BLaER1 (cell line): ENCODE measurements at regions not wholly inside any gene's neighbourhood (a gene's known extent, or its start where the extent isn't known, plus 50 kb on each side); places are given as distances from the start of the nearest gene placed in this dataset.

Experiments
- H3K27ac ChIP-seq: shearing (Covaris generic); formaldehyde crosslinking; 2 replicates; pipeline ENCODE4 v1.8.1; 2022
- H3K27me3 ChIP-seq: shearing (Covaris generic); formaldehyde crosslinking; 2 replicates; pipeline ENCODE4 v1.8.1; 2022
- H3K36me3 ChIP-seq: shearing (Covaris generic); formaldehyde crosslinking; 2 replicates; pipeline ENCODE4 v1.8.1; 2022
- H3K4me1 ChIP-seq: shearing (Covaris generic); formaldehyde crosslinking; 2 replicates; pipeline ENCODE4 v1.8.1; 2022
- H3K4me2 ChIP-seq: shearing (Covaris generic); formaldehyde crosslinking; 2 replicates; pipeline ENCODE4 v1.8.1; 2022
- H3K4me3 ChIP-seq: shearing (Covaris generic); formaldehyde crosslinking; 2 replicates; pipeline ENCODE4 v1.8.1; 2022
- H3K9ac ChIP-seq: shearing (Covaris generic); formaldehyde crosslinking; 2 replicates; pipeline ENCODE4 v1.8.1; 2022
- H3K9me3 ChIP-seq: shearing (Covaris generic); formaldehyde crosslinking; 2 replicates; pipeline ENCODE4 v1.8.1; 2022
- H4K20me1 ChIP-seq: shearing (Covaris generic); formaldehyde crosslinking; 2 replicates; pipeline ENCODE4 v1.8.1; 2022
- Cebpa-rat ChIP-seq: shearing (Covaris generic); IDR thresholded peaks from 2 replicates; pipeline ENCODE4 v1.8.1; 2022

DNA sequence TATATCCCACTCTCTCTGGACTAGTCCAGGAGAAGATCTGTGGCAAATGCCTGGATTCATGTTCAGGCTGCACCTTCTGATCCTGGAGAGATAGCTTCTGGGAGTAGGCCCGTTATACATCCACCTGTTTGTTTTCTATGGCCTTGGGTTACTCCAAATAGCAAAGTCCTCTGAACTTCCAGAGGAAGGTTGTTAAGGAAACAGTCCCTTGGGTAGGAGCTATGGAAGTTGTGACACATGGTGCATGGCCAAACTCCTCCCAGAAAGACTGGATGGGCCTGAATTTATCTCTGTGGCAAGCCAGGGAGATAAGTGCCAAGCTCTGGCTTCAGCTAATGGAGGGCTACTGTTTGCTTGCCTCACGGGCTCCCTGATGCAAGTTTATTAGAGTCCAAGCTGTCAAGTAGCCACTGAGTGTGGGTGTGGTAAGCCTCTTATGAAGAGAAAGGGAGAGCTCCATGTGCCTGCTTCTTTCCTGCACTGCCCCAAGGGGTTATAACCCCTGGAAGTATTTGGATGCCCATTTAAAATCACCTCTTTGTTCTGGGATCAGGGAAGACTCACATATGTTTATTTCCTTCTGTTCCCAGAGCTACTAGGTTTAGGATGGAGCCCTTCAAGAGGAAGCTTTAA, 328.7 kb upstream of the ATP11B start:
- Histone ChIP-seq H3K27ac (no peak overlapping the region), H4K20me1 (no peaks in the 10 kb centered on the region), H3K9me3 (peaks cover 17% of the 10 kb centered on the region), H3K4me3 (no peak overlapping the region), H3K9ac (no peak overlapping the region), H3K4me2 (no peak overlapping the region), H3K4me1 (peaks cover 18% of the 10 kb centered on the region), H3K27me3 (no peaks in the 10 kb centered on the region), H3K36me3 (no peaks in the 10 kb centered on the region)
- no peak for TF ChIP-seq Cebpa-rat

DNA sequence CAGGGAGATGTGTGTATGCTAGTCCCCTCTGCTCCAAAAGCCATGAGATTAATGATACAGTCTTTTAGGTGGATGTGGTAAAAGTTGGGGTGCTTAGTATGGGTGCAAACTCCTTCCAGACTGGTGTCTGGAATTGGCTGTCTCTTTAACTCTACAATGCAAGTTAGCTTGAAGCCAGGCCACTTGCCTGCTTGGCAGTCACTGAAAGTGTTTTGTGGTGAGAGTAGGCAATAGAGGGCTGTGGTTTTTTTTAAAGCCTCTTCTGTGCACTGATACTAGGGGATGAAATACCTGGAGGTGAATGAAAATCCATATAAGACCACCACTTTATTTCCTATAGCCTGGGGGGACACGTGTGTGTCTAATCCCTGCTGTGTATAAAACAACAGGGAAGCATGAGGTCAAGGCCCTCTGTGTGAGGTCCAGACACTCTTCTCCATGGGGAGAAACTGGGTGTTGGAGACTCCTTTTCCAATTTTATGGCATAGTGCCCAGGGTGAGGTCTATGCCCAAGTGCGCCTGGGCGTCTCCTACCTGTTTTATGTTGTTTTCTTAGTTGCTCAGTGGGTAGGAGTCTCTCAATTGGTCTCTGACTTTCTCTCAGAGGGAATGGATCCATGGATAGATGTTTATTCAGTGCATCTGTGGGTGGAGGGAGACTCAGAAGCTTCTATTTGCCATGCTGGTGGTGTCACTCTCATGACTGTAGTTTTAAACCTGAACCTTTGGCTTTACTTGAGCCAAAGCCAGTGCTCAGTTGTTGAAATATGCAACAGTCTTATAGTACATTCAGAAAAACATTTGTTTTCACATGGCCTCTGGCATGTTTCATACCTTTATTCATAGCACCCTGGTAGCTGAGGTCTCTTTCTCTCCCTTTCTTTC, 327.8 kb upstream of the ATP11B start:
- H3K4me3 ChIP-seq = no peak overlapping the region
- H3K4me2 ChIP-seq = no peak overlapping the region
- H3K4me1 ChIP-seq = peaks cover 18% of the 10 kb centered on the region
- no peak overlapping the region for H3K9ac ChIP-seq
- H3K36me3 ChIP-seq = no peaks in the 10 kb centered on the region
- no peak for TF ChIP-seq Cebpa-rat
- H4K20me1 ChIP-seq = no peaks in the 10 kb centered on the region
- H3K9me3 ChIP-seq = peaks cover 17% of the 10 kb centered on the region
- no peaks in the 10 kb centered on the region for H3K27me3 ChIP-seq
- H3K27ac ChIP-seq = no peak overlapping the region

DNA sequence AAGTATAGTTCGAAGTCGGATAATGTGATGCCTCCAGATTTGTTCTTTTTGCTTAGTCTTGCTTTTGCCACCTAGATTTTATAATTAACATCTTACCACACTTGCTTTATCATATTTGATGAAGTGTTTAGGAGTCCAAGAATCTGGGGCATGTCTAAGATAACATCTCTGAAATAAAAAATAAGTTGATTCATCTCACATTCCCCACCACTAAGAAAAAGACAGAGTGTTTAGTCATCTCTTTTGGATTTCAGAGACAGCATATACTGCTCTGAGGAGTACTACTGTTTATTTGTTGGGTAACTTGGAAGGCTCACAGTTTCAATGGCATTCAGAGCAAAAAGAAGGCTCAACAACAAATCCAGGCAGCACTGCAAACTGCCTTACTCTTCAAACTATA, 324.2 kb upstream of the ATP11B start:
- H3K9me3 ChIP-seq = peaks cover 4% of the 10 kb centered on the region; the same call in 1 of the 2 replicates
- H3K4me2 ChIP-seq = no peak overlapping the region
- H3K27ac ChIP-seq = no peak overlapping the region
- H4K20me1 ChIP-seq = no peaks in the 10 kb centered on the region
- no peaks in the 10 kb centered on the region for H3K4me1 ChIP-seq
- no peaks in the 10 kb centered on the region for H3K27me3 ChIP-seq
- no peak overlapping the region for H3K4me3 ChIP-seq
- no peak overlapping the region for H3K9ac ChIP-seq
- TF ChIP-seq Cebpa-rat = no peak
- no peaks in the 10 kb centered on the region for H3K36me3 ChIP-seq

DNA sequence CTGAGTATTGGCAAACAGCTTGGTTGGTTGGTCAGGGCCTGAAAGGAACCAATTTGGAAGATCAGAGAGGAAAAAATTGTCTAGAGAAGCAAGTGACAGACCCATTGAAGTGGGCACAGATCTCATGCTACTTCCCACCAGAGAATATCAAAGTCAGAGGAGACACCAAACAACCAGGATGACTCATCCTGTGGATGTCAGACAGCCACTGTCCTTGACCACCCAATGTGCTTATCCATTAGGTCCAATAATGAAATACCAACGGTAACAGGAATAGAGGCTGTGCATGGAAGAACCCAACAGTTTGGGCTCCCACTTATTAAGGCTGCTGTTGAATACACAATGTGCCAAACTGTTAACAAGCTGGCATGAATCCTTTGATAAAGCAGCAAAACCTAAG, 323.1 kb upstream of the ATP11B start:
- no peak for TF ChIP-seq Cebpa-rat
- H3K9ac ChIP-seq = no peak overlapping the region
- H3K27ac ChIP-seq = no peak overlapping the region
- no peaks in the 10 kb centered on the region for H3K4me1 ChIP-seq
- H3K27me3 ChIP-seq = no peaks in the 10 kb centered on the region
- H4K20me1 ChIP-seq = no peaks in the 10 kb centered on the region
- H3K4me3 ChIP-seq = no peak overlapping the region
- H3K4me2 ChIP-seq = no peak overlapping the region
- H3K9me3 ChIP-seq = no peaks in the 10 kb centered on the region
- H3K36me3 ChIP-seq = no peaks in the 10 kb centered on the region

DNA sequence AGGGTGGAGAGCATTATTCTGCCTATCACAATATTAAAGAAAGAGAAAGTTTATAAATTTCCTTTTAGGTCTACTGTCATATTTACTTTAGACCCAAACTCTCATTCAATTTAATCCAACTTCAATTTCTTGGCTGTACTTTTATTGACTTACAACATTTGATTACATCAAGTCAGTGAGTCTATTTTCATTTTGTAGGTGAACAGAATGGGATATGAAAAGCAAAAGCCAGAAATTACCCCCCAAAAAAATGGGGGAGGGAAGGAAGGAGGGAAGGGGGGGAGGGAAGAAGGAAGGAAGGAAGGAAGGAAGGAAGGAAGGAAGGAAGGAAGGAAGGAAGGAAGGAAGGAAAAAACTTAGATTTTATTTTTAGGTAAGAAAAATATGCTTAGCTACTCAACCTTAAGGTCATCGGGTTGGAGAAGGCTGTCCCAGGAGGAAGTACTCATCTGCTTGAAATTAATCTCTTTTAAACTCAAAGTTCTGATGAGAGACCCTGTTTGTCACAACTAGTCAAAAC, 320.1 kb upstream of the ATP11B start:
- Histone ChIP-seq H3K9me3 (no peaks in the 10 kb centered on the region), H3K27me3 (no peaks in the 10 kb centered on the region), H3K9ac (no peak overlapping the region), H4K20me1 (no peaks in the 10 kb centered on the region), H3K4me2 (no peak overlapping the region), H3K4me1 (no peaks in the 10 kb centered on the region), H3K27ac (no peak overlapping the region), H3K4me3 (no peak overlapping the region), H3K36me3 (no peaks in the 10 kb centered on the region)
- no peak for TF ChIP-seq Cebpa-rat

DNA sequence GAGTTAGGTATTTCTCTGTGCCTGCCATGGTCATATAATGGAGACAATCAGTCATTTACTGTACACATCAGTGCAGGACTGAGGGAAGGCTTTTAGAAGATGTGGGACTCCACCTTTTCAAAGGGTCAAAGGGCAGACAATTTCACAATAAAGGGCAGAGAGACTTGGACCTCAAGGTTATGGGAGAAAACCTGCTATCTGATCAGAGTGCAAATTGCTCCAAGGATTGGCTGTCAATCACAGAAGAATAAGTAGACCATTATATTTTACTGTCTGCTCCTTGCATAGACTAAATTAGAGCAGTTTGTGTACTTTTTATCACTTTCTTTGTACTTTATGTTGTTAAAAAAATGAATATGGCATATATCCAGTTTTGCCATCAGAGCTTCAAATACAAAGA, 314.9 kb upstream of the ATP11B start:
- no peaks in the 10 kb centered on the region for H3K9me3 ChIP-seq
- H3K36me3 ChIP-seq = no peaks in the 10 kb centered on the region
- no peak overlapping the region for H3K4me2 ChIP-seq
- H3K27ac ChIP-seq = no peak overlapping the region
- no peaks in the 10 kb centered on the region for H3K27me3 ChIP-seq
- no peak overlapping the region for H3K4me3 ChIP-seq
- no peak overlapping the region for H3K9ac ChIP-seq
- H3K4me1 ChIP-seq = no peaks in the 10 kb centered on the region
- H4K20me1 ChIP-seq = no peaks in the 10 kb centered on the region
- no peak for TF ChIP-seq Cebpa-rat

DNA sequence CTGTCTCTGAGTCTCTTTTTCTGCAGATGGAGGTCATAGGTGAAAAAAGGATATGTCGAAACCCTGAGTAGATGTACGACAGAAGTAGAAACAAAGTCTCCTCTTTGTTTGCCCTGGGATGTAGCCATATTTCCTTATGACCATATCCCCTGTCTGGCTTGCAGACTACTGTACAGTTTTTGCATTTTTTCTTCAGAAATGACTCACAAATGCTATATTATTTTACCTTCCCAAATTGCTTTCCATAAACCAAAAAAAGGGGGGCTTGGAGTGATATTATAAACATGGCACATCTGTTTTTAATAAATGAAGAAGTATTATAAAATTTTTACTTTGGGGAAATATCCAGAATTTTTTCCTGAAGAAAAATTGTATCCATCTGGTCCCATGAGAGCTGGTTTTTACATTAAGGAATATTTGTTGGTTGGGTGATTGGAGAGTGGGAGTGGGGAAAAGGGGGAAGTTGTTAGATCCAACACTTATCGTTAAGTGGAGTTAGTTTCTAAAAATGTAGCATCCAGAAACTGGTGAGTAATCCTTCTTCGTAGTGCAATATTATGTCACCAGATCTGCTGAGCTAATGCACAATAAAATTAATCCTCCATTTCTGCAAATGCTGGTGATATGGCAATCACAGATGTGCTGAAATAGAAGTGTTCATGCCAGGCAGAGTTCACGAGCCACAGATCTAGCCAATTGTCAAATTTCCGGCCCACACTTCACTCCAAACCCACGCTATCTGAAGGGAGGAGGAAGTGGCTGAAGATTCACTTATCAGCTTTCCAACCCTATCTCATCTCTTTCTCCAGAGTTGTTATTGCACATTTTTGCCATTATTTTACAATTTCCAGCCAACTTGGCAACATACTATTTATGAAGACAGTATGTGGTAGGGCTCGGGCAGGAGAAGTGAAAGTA, 313.6 kb upstream of the ATP11B start:
- H4K20me1 ChIP-seq = no peaks in the 10 kb centered on the region
- no peak overlapping the region for H3K4me3 ChIP-seq
- no peak overlapping the region for H3K4me2 ChIP-seq
- TF ChIP-seq Cebpa-rat = no peak
- H3K27ac ChIP-seq = no peak overlapping the region
- H3K4me1 ChIP-seq = no peaks in the 10 kb centered on the region
- H3K36me3 ChIP-seq = no peaks in the 10 kb centered on the region
- H3K27me3 ChIP-seq = no peaks in the 10 kb centered on the region
- no peak overlapping the region for H3K9ac ChIP-seq
- H3K9me3 ChIP-seq = no peaks in the 10 kb centered on the region

DNA sequence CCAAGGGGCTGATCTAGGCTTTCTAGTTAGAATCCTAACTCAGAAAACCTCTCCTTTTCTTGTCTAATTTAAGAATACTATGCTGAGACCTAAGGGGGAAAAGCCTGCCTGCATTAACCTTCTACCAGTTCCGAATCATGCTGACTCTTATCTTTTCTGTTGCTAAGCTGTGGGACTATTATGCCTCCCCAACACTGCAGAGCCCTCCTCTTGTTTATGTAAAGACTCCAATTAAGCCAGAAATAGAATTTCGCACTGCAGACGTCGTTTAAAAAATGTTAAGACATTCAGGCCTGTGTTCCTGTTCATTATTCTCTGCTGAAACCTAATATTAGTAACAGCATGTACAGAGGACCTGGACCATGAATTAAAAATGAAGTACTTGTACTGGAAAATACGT, 310.6 kb upstream of the ATP11B start:
- H3K27me3 ChIP-seq = no peaks in the 10 kb centered on the region
- H3K27ac ChIP-seq = no peak overlapping the region
- no peaks in the 10 kb centered on the region for H4K20me1 ChIP-seq

DNA sequence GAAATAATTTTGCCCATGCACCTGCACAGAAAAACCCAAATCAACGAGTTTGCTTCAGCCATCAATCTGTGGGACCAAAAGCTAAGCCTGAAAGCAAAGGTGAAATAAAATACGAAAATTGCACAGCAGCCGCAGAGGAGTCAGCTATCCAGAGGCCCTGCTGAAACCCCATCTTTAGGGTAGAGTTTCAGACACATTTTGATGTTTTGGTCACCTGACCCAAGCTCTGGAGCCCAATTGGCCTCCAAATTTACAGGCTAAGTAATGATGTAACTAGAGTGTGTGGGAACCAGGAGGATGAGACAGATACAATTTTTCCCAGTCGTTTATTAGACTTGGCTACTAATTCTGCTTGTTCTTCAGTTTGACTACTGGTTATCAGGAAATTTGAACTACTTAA, 308.6 kb upstream of the ATP11B start:
- peaks cover 18% of the 10 kb centered on the region for H3K4me1 ChIP-seq
- no peak for TF ChIP-seq Cebpa-rat
- H3K9ac ChIP-seq = no peak overlapping the region
- no peak overlapping the region for H3K27ac ChIP-seq
- no peaks in the 10 kb centered on the region for H4K20me1 ChIP-seq
- no peaks in the 10 kb centered on the region for H3K9me3 ChIP-seq
- H3K27me3 ChIP-seq = no peaks in the 10 kb centered on the region
- no peak overlapping the region for H3K4me3 ChIP-seq
- no peak overlapping the region for H3K4me2 ChIP-seq
- no peaks in the 10 kb centered on the region for H3K36me3 ChIP-seq

More for the DNA sequence above, 310.6 kb upstream of the ATP11B start:
- no peaks in the 10 kb centered on the region for H3K36me3 ChIP-seq
- H3K4me1 ChIP-seq = peaks cover 14% of the 10 kb centered on the region
- TF ChIP-seq Cebpa-rat = no peak
- H3K4me3 ChIP-seq = no peak overlapping the region
- H3K9ac ChIP-seq = no peak overlapping the region
- no peak overlapping the region for H3K4me2 ChIP-seq
- H3K9me3 ChIP-seq = no peaks in the 10 kb centered on the region
